Psoas muscle (tissue), 7 donors: ENCODE measurements at regions not wholly inside any gene's neighbourhood (a gene's known extent, or its start where the extent isn't known, plus 50 kb on each side); places are given as distances from the start of the nearest gene placed in this dataset.
"Not testable (repeated sequence)": the region's sequence is repeated elsewhere in the genome, so short reads cannot be mapped to it uniquely, and the experiment has no call there.

Source experiments
- ATAC-seq, 4 donors: fragments of 200-7000 bp; cut with Tn5 transposase; one replicate each; pipeline ENCODE4 v1.9.1; 2020; ENCODE audit warnings: moderate library complexity in 3 of 4, mild to moderate bottlenecking in 2 of 4
- DNase-seq, 2 donors: peaks; one replicate each; pipeline ENCODE4 v3.0.0-alpha.2; 2020
- H3K27ac ChIP-seq: fragments of 200-600 bp; one replicate; pipeline ENCODE4 v1.8.0; 2022
- H3K27me3 ChIP-seq, 3 donors: fragments of 200-600 bp in 1 of 3; one replicate each; pipeline versions ENCODE4 v1.6.1 to v1.8.0; 2013 to 2022; ENCODE audit warnings: low read length in 2 of 3, mild to moderate bottlenecking in 2 of 3, moderate library complexity in 1 of 3; ENCODE audit not compliant: insufficient read depth in 3 of 3
- H3K36me3 ChIP-seq, 2 donors: fragments of 200-600 bp in 1 of 2; one replicate each; pipeline versions ENCODE4 v1.6.1 to v1.8.0; 2013 to 2022; ENCODE audit warnings: low read depth in 1 of 2, mild to moderate bottlenecking in 1 of 2, moderate library complexity in 1 of 2; ENCODE audit not compliant: insufficient read depth in 1 of 2
- H3K4me1 ChIP-seq: fragments of 200-600 bp; one replicate; pipeline ENCODE4 v1.8.0; 2022
- H3K4me3 ChIP-seq: fragments of 200-600 bp; one replicate; pipeline ENCODE4 v1.8.0; 2022; ENCODE audit warnings: mild to moderate bottlenecking
- H3K9me3 ChIP-seq: fragments of 200-600 bp; one replicate; pipeline ENCODE4 v1.8.0; 2022
- WGBS, 3 donors: extraction: QIAGEN DNeasy Blood & Tissue Kit; methylation state at CpG; one replicate each; pipeline versions ENCODE4 v1.1.6 to v1.1.7; 2013; 5-methylcytosine and 5-hydroxymethylcytosine counted together
- intact Hi-C, 2 donors: fragments of 100-400 bp; cut with DNase I; formaldehyde crosslinking; loops; one replicate each; pipeline versions ENCODE4 v1.11.0 to v1.14.2; 2022
- TF ChIP-seq, protein P1 (sequence below): fragments of 200-600 bp; IDR thresholded peaks from one replicate; pipeline ENCODE4 v1.8.0; 2022; ENCODE audit warnings: antibody characterized with exemption
- donor health status: healthy with polysubstance abuse.
- donor health status: DM: no; HTN: no; CAD: no; lungs with moderate emphysema.
- donor health status: Bipolar disorder and iron deficiency.
- donor health status: healthy.
- donor health status: DM: yes; HTN: yes; CAD: no.
- donor health status: DM: no; HTN: no; CAD: no.
- donor health status: DM: yes; HTN: yes; CAD: no.

GRCh38 chr7:156038345-156038744 is 226.1 kb upstream of the SHH start:
- WGBS, 3 donors, result 42 to 52% (median 50%) methylated on average over 9 of the region's 9 CpGs
- no peak for DNase-seq
- peaks cover 0 to 2% (median 0%) of the 10 kb centered on the region in 3 donors for H3K27me3 ChIP-seq

DNA sequence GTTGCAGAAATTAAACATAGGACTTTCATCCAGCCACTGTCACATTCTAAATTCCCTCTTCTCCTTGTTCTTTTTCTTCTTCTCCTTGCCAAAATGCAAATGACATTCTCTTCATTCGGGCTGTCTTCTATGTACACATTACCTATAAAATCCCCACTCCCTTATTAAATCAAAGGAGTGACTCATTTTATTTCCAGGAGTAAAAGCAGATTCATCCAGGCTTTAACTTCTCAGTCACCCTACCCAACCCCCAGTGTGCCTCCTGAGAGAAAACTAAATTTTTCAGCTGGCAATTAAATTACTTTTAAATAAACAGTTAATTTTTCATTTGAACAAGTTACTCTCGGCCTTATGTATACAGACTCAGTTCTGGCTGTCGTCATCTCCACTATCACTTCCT is 223.9 kb upstream of the SHH start:
- ATAC-seq, result no peak
- DNase-seq, result no peak
- intact Hi-C loops, result no loop called here
- TF ChIP-seq, protein P1, sequence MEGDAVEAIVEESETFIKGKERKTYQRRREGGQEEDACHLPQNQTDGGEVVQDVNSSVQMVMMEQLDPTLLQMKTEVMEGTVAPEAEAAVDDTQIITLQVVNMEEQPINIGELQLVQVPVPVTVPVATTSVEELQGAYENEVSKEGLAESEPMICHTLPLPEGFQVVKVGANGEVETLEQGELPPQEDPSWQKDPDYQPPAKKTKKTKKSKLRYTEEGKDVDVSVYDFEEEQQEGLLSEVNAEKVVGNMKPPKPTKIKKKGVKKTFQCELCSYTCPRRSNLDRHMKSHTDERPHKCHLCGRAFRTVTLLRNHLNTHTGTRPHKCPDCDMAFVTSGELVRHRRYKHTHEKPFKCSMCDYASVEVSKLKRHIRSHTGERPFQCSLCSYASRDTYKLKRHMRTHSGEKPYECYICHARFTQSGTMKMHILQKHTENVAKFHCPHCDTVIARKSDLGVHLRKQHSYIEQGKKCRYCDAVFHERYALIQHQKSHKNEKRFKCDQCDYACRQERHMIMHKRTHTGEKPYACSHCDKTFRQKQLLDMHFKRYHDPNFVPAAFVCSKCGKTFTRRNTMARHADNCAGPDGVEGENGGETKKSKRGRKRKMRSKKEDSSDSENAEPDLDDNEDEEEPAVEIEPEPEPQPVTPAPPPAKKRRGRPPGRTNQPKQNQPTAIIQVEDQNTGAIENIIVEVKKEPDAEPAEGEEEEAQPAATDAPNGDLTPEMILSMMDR, result no peak
- Histone ChIP-seq H3K9me3 (no peaks in the 10 kb centered on the region), H3K36me3 (no peaks in the 10 kb centered on the region), H3K4me1 (no peaks in the 10 kb centered on the region), H3K4me3 (no peak overlapping the region), H3K27me3 (peaks cover 0 to 2% (median 0%) of the 10 kb centered on the region in 3 donors), H3K27ac (no peak overlapping the region)
- 41 to 53% (median 51%) methylated on average over 3 of the region's 3 CpGs for WGBS, 3 donors

More at GRCh38 chr7:156038345-156038744, 226.1 kb upstream of the SHH start:
- TF ChIP-seq, protein P1, result no peak
- intact Hi-C loops, result no loop called here
- H3K36me3 ChIP-seq, result no peaks in the 10 kb centered on the region
- no peaks in the 10 kb centered on the region for H3K4me1 ChIP-seq
- no peak overlapping the region for H3K27ac ChIP-seq
- no peak for ATAC-seq
- H3K9me3 ChIP-seq, result no peaks in the 10 kb centered on the region
- no peak overlapping the region for H3K4me3 ChIP-seq

DNA sequence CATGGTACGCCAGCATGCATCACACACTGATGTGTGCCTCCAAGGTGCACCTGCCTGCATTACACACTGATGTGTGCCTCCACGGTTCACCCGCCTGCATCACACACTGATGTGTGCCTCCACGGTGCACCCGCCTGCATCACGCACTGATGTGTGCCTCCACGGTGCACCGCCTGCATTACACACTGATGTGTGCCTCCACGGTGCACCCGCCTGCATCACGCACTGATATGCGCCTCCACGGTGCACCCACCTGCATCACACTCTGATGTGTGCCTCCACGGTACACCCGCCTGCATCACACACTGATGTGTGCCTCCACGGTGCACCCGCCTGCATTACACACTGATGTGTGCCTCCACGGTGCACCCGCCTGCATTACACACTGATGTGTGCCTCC is 223.1 kb upstream of the SHH start:
- intact Hi-C loops, H3K36me3 ChIP-seq, H3K27ac ChIP-seq, H3K27me3 ChIP-seq, DNase-seq, ATAC-seq, H3K9me3 ChIP-seq, H3K4me1 ChIP-seq, H3K4me3 ChIP-seq: not testable (repeated sequence)
- WGBS, 3 donors, result 90 to 94% (median 92%) methylated on average over 19 of the region's 19 CpGs

GRCh38 chr7:156034397-156034796 is 222.1 kb upstream of the SHH start:
- Histone ChIP-seq H3K4me1 (no peaks in the 10 kb centered on the region), H3K4me3 (no peak overlapping the region), H3K9me3 (no peaks in the 10 kb centered on the region), H3K36me3 (no peaks in the 10 kb centered on the region), H3K27ac (no peak overlapping the region), H3K27me3 (peaks cover 0 to 2% (median 0%) of the 10 kb centered on the region in 3 donors)
- DNase-seq (no peak), ATAC-seq (no peak)
- TF ChIP-seq, protein P1, result no peak
- 41 to 47% (median 46%) methylated on average over 3 of the region's 3 CpGs for WGBS, 3 donors
- intact Hi-C loops, result no loop called here

- intact Hi-C loops, result no loop called here
- ATAC-seq (no peak), DNase-seq (no peak)
- Histone ChIP-seq H3K9me3 (no peaks in the 10 kb centered on the region), H3K4me3 (no peak overlapping the region), H3K27ac (no peak overlapping the region), H3K36me3 (no peaks in the 10 kb centered on the region), H3K4me1 (no peaks in the 10 kb centered on the region), H3K27me3 (peaks cover 0 to 2% (median 0%) of the 10 kb centered on the region in 3 donors)
- TF ChIP-seq, protein P1, result no peak
These were observed 220.7 kb upstream of the SHH start for GRCh38 chr7:156032973-156033372.
